ENCODE measurements at regions not wholly inside any gene's neighbourhood (a gene's known extent, or its start where the extent isn't known, plus 50 kb on each side); places are given as distances from the start of the nearest gene placed in this dataset.
"Not testable (repeated sequence)": the region's sequence is repeated elsewhere in the genome, so short reads cannot be mapped to it uniquely, and the experiment has no call there.

DNA sequence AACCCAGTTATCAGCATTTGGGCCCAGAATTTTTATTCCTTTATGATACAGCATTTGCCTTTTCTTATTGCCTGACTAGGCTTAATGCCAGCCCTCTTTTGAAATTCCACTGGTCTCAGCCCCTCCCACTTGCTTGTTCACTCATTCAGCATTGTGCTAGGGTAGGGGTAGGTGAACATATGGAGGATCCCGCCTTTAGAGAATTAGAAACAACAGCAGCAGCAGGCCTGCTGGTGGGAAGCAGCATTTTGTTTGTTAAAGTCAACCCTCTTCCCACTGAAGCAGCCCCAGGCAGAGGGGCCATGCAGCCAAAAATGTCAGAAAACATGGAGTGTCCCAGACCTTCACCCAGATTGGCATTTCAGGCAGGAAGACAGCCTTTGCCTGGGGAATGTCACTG, 1355.2 kb downstream of the CDH8 start:
- DNase-seq (ENCODE audit: low spot score), result no peak

DNA sequence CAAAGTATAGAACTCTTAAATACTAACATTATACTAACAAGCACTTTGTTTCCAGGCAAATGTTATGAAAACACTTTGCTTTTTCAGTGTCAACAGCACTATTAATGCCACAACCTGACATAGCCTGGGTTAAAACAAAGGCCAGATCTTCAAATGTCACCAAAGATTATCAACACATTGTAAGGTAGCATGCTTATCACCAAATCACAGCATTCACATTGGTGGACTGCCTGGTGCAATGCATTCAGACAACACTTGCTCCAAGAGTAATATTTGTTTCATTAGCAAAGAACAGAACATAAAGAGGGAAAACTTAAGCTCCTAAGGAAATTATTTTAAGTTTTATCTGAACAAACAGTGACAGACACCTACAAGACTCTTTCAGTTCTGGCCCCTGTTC, 1361.2 kb downstream of the CDH8 start:
- no peak for DNase-seq (ENCODE audit: low spot score)

DNA sequence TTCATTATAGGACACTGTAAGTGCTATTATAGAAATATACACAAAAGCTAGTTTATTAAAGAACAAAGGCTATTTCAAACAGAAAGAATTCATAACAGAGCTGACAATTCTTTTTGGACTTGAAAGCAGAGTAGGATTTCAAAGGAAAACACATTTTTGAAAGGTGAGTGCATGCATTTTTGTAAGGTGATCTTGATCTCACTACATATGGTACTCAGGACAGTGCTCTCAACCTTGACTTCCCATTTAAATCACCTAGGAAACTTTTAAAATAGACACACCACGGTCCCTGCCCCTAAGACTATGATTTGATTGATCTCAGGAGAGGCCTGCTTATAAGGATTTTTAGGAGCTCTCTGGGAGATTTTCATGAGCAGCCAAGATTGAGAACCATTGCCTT, 1362.0 kb downstream of the CDH8 start:
- no peak for DNase-seq (ENCODE audit: low spot score)

DNA sequence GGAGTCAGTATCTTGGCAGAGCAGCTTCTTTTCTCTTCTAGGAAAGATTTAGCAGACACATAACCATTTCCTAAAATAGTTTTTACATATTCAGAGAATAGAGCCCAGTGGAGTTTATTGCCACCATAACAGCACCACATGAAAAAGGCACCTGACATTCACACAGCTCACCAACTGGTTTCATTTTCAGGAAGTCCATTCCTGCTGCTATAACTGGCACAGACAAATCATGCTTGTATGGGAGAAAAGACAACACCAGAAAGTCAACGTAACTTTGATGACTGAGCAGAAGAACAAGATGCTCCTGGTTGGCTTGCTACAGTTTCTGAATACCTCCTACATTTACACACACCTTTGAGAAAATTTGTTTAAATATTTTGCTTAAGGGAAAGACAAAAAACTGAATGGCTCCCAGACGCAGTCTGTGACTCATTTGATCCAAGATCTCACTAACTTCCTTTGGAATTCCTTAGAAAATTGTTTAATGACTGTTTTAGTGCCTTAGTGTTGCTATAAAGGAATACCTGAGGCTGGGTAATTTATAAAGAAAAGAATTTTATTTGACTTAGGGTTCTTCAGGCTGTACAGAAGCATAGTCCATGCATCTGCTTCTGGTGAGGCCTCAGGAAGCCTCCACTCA, 1380.6 kb downstream of the CDH8 start:
- no peak for DNase-seq (ENCODE audit: low spot score)

DNA sequence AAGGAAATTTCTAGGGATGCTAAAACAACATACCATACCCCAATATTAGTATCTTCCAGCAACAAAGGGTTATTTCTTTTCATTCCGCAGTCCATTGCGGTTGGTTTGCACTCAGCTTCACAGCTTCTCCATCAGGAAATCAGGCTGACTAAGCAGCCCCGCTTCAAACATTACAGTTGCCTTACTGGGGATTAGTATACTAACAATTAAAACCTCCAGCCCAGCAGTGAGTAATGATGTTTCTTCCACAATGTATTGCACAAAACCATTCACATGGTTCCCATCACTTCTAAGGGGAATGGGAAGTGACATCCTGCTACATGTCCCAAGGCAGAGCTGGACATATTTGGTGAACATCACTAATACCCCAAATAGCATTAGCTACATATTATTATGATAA, 1384.9 kb downstream of the CDH8 start:
- DNase-seq (ENCODE audit: low spot score), result no peak

DNA sequence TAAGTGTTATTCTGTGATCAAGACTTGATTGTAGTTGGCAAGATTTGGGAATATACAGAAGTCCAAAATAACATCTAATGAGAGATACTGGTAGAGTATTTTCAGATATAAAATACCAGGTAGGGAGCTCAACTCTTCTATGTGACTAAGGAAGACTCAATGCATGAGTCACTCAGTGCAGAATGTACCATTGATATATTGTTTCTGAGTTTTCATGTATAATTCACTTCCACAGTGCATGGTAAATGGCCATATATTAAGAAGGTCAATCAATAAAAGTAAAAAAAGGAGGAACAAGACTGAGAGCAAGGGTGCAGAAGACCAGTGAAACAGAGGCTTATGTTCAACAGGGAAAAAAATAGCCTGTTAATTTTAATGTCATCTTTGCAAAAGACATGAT, 1387.9 kb downstream of the CDH8 start:
- no peak for DNase-seq (ENCODE audit: low spot score)

DNA sequence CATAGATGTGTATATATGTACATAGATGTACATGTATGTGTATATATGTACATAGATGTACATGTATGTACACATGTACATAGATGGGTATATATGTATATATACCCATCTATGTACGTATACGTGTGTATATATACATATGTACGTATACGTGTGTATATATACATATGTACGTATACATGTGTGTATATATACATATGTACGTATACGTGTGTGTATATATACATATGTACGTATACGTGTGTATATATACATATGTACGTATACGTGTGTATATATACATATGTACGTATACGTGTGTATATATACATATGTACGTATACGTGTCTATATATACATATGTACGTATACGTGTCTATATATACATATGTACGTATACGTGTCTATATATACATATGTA, 1388.8 kb downstream of the CDH8 start:
- not testable (repeated sequence) for DNase-seq (ENCODE audit: low spot score)

DNA sequence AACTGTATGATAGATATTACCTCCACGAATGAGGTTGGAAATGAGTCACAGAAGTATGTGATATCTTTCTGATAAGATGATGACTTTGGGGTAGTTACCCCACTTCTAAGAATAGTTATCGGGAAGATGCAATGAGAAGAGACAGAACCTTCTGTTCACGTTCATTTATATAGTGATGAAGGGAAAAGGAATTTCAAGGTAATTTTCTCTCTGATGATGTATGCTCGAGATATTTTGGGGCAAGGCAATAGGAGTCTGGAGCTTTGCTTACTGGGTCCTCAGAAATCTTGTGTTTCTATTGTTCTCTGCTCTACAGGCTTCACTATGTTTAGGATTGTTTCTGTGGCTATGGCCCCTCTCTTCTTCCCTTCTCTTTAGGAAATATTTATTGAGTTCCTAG, 1389.6 kb downstream of the CDH8 start:
- no peak for DNase-seq (ENCODE audit: low spot score)

DNA sequence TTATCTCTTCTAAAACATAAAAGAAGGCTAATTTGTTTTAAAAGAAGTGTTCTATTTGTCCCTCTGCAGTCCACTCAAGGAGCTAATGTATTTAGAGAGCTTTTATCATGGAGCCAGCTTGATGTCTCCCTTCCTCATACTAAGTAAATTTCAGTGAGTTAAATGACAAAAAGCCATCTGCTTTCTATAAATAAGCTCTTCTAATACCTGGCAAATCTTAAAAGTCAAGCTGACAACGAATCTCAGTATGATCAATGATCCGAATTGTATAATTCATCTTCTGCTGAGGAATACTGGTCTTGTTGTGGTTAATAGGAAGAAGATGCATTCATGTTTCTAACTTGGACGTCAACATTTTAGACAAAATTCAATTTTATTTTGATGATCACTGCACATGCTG, 1390.7 kb downstream of the CDH8 start:
- DNase-seq (ENCODE audit: low spot score), result no peak

DNA sequence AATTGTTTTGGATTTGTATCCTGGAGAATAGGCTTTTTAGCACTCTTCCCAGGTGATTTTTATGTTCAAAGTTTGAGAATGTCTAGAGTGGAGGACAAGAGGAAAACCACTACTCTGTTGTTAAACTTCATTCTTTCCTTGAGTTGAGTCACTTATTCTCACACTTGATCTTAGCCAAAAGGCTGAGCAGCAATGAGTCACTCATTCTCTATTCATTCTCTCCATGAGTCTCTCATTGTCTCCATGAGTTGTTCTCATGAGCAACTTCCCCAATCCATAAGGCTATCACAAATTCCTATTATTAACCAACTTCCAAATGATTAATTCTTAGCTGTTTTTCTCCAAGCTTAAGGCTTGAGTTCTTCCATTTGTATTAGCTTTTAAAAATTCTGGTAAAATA, 1393.3 kb downstream of the CDH8 start:
- DNase-seq (ENCODE audit: low spot score), result no peak

DNA sequence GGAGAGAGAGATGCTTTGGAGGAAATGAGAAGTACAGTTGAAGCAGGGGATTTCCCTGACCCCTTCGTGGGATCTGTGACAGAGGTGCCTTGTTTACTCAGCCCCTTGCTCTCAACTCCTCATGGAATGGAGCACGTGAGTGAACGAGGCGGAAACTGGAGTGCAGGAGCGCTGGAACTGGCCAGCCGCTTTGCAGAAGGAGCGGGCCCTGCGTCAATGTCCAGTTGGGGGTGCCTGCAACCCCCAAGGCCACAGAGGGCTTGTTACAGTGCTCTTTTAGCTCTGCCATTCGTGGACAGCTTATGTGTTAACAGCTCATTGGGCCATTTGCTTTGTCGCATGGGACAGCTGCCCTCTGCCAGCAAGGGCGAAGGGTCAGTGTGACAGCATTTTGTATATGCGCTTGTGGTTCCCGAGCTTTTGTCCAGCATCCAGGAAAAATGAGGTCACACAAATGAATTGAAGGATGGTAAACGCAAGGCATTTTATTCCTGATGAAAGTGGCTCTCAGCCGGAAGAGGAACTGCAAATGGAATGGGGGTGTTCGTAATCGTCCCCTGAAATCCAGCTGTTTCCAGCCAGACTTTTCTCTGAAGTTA, 1395.1 kb downstream of the CDH8 start:
- no peak for DNase-seq (ENCODE audit: low spot score)

DNA sequence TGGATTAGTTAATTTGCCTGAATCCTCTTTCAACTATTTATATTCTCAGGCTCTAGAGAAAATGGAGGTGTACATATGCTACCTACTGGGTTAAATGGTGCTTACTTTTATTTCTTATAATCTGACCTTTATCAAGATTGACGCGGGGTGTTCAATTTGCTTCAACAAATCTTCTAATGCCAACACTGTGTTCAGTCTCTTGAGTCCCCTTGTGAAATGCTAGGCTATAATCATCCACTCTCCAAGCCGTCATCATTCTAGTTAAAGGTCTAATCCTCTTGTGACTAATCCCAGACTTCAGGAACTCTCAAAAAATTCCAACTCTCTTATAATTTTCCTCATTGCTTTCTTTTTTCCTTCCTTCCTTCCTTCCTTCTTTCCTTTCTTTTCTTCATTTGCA, 1396.2 kb downstream of the CDH8 start:
- DNase-seq (ENCODE audit: low spot score), result no peak

DNA sequence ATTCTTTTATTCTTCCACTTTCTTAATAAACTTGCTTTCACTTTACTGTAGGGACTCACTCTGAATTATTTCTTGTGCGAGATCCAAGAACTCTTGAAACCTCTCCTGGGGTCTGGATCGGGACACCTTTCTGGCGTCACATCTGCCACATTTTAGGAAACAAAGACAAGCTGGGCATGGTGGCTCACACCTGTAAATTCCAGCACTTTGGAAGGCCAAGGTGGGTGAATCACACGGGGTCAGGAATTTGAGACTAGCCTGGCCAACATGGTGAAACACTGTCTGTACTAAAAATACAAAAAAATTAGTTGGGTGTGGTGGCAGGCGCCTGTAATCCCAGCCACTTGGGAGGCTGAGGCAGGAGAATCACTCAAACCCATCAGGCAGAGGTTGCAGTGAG, 1399.6 kb downstream of the CDH8 start:
- DNase-seq (ENCODE audit: low spot score), result not testable (repeated sequence)

DNA sequence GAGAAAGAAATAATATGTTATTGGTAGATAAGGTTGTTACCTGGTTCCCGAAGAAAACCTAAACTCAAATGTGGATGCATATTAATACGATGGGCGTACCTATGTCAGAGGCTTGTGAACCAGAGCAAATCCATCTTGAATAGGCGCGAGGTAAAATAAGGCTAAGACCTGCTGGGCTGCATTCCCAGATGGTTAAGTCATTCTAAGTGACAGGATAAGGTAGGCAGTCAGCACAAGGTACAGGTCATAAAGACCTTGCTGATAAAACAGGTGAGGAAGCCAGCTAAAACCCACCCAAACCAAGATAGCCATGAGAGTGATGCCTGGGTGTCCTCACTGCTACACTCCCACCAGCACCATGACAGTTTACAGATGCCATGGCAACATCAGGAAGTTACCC, 1400.1 kb downstream of the CDH8 start:
- no peak for DNase-seq (ENCODE audit: low spot score)

DNA sequence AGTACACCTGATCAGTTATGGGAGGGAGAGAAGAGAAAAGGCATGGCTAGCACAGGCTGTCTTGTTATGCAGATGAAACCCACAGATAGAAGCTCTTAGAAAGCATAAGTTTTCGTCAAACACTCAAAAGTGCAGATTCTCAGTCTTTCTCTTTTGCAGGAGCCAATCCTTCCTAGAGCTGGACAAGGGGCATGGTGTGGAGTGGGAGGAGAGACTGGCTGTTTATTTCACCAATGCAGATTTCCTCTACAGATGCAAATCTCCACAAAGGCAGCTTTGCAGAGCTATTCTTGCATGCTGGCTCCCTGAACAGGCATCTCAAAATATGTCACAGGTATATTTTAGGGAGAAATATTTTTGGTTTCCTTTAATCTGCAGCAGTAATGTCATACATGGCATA, 1400.7 kb downstream of the CDH8 start:
- DNase-seq (ENCODE audit: low spot score), result no peak

DNA sequence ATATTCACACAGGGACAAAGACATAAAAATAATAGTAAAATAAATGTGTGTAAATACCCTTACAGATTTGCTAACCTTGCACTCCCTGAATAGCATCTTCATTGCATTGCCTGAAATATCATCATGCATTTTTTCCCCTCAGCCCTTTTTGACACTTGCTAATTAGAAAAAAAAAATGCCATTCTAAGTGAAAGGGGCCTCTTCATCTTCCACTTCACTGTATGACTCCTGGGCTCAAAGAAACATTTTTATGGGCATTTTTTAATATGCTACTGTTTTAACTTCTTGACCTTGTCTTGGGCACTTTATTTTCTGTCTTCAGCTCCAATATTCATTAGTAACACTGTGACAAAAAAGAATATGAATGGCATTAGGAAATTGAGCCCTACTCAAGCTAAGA, 1424.4 kb downstream of the CDH8 start:
- DNase-seq (ENCODE audit: low spot score), result no peak

DNA sequence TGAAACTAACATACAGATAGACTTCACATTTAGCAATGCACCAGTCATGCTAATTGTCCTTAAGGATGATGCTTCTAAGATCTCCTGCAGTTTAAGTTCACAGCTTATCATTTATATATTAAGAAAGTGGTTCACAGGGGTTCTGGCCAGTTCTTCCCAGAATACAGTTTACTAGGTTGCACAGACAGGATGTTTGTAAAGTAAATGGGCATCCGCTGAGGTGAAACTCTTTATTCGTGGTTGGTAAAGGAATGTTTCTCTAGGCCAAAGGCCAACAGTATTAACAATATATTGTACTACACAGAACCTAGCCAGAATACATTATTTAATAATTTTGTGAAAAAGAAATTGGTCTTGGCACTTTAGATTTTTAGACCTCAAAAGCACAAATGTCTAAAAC, 1427.3 kb downstream of the CDH8 start:
- DNase-seq (ENCODE audit: low spot score), result no peak

DNA sequence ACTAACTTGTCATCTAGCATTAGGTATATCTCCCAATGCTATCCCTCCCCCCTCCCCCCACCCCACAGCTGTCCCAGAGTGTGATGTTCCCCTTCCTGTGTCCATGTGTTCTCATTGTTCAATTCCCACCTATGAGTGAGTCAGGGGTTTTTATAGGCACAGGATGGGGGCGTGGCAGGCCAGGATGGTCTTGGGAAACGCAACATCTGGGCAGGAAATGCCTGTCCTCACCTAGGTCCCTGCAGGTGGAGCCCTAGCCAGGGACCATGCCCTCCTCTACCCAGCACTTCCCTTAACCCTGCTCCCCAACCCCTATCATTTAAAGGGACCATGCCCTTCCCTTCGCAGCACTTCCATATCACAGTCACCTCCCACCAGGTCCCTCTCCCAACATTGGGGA, 1430.6 kb downstream of the CDH8 start:
- DNase-seq (ENCODE audit: low spot score), result not testable (repeated sequence)

DNA sequence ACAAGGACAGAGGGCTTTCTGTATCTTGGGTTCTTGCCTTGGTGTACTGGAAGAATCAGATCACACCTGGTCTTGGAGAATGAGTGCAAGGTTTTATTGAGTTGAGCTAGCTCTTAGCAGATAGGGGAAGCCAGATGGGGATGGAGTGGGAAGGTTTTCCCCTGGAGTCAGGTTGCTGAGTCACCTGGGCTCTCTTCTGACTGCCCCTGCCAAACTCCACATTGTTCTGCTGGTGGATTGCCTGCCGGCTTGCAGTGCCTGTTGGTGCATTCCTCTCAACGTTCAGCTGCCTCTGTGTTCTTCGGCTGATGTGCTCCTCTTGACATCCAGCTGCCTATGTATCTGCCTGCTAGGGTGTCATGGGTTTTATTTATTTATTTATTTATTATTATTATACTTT, 1431.1 kb downstream of the CDH8 start:
- DNase-seq (ENCODE audit: low spot score), result no peak

DNA sequence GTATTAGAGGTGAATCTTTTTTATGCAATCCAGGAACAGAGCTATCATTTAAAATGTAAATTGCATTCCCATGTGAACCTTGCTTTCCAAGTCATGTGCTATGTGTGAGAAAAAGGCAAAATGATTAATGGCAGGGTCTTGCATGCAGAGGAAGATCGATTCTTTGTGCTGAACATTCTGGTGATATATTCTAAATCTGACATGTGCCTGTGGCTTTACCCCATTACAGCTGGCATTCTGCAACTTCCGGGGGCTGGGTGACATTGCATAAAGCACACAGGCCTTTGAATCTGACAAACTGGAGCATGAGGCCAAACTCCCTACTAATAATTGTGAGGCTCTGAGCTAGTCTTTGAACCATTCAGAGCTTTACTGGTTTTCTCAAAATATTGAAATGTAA, 1449.7 kb downstream of the CDH8 start:
- no peak for DNase-seq (ENCODE audit: low spot score)

DNA sequence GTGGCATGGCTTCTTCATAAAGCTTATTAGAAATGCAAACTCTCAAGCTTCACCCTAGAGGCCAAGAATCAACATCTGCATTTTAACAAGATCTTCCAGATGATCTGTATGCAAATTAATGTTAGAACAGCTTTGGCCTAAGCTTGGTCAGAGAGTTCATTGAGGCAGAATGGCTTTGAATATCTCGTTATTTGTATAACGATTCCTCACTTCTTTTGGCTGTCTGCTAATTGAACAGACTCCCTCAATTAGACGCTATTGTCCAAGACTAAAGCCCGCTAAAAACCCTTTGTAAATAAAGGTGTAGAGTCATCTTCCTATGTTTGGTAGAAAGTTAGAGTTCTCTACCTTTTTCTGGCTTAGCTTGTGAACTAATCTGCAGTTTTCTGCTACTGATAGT, 1453.7 kb downstream of the CDH8 start:
- no peak for DNase-seq (ENCODE audit: low spot score)

DNA sequence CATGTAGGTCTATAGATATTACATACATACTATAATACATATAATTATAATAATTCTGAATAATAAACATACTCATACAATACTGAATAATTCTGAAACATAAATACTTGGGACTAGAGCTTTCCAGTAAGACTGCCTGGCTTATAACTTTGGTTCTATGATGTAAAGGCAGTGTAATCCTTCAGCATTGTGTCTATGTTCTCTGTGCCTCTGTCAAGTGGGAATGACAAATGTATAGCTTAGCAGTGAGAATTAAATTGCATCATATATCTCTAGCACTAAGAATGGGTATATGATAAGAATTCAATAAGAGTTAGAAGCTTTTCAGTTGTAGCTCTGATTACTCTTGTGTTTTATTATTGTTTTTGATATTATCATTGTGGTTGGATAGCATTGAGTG, 1469.3 kb downstream of the CDH8 start:
- DNase-seq (ENCODE audit: low spot score), result no peak

DNA sequence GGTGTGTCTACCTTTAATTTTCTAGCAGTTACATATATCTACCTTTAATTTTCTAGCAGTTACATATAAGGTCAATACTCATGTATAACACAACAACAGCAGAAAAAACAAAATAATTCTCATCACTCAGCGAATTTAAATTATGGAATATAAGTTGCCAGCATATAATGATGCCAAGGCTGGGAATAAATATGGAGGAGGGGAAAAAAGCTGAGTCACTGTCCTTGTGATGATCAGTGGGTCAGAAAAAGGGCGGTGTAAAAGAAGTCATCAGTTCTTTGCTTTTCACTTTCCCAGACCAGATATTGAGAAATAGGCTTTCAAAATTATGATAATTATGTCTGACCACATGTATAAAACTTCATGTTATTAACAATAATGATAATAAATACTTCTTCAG, 1471.7 kb downstream of the CDH8 start:
- DNase-seq (ENCODE audit: low spot score), result no peak

DNA sequence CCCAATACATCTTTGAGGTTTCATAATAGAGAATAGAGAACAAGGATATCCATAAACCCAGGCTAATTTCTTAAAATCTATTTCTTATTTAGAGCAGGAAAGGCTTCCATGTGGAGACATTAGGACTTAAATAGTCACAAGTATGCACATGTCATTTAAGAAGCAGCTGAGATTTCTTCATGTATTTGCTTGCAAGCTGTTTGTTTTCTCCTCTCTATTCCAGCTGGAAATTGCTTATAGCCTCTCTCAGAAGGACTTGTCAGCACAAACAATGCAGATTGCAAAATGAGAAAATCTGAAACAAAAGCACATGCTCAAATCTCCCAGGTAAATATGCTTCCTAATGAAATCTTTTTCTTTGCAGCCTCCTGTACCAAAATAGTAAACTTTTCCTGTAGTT, 1473.1 kb downstream of the CDH8 start:
- no peak for DNase-seq (ENCODE audit: low spot score)

DNA sequence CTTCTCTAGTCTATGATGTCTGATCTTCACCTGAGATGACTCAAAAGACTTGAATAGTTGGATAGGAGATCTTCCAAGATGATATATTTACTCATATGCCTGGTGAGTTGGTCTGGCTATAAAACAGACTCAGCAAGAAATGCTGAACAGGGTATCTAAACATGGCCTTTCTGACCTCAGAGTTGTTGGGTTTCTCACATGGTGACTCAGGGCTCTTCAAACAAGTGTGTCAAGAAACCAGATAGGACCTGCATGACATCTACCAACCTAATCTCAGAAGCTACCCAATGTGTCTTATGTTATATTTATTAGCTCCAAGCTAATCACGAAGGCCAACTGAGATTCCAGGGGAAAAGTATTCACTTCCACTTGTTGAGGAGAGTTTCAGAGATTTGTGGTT, 1477.3 kb downstream of the CDH8 start:
- DNase-seq (ENCODE audit: low spot score), result no peak
